Mesothelial cell of epicardium (in vitro differentiated cells): ENCODE measurements at regions not wholly inside any gene's neighbourhood (a gene's known extent, or its start where the extent isn't known, plus 50 kb on each side); places are given as distances from the start of the nearest gene placed in this dataset.

Experiments
- DNase-seq, 2 experiments: peaks; one replicate each; pipeline ENCODE4 v3.0.0; 2021; ENCODE audit warnings: low spot score in 2 of 2; ENCODE audit not compliant: unreplicated experiment in 2 of 2
- H3K27ac Mint-ChIP-seq: 2 replicates; pipeline ENCODE4 v1.8.0; 2021; ENCODE audit warnings: mixed read lengths
- H3K27me3 Mint-ChIP-seq: 2 replicates; pipeline ENCODE4 v1.8.0; 2021; ENCODE audit warnings: low read depth, mixed read lengths
- H3K36me3 Mint-ChIP-seq: 2 replicates; pipeline ENCODE4 v1.8.0; 2021; ENCODE audit warnings: mixed read lengths
- H3K4me1 Mint-ChIP-seq: 2 replicates; pipeline ENCODE4 v1.8.0; 2021; ENCODE audit warnings: mixed read lengths
- H3K4me3 Mint-ChIP-seq: 2 replicates; pipeline ENCODE4 v1.8.0; 2021; ENCODE audit warnings: mild to moderate bottlenecking, moderate library complexity, mixed read lengths
- H3K9me3 Mint-ChIP-seq: 2 replicates; pipeline ENCODE4 v1.8.0; 2021; ENCODE audit warnings: mixed read lengths
- TF ChIP-seq, protein P1 (sequence below): fragments of 200-600 bp; sonication (generic); IDR thresholded peaks from one replicate; pipeline ENCODE4 v1.5.0; 2021; ENCODE audit warnings: antibody characterized with exemption; ENCODE audit not compliant: unreplicated experiment

DNA sequence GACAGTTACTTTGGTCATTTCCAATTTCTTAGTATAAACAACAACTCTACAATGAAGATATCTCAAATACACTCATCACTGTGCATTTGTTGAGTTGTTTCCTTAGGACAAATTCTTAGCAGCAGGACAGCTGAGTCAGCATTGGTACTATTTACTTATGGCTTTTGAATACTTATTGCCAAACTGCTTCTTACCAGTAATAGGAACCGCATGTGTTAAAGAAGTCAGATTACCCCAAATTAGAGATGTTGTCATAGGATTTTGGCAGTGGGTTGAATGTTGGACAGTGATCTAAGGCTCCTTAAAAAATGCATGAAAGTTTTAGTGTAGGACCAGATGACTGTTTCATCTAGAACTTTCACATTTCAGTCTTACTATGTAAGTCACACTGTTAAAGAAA is 280.1 kb upstream of the DMRT1 start:
- Mint-ChIP-seq H3K27me3 (no peaks in the 10 kb centered on the region), H3K27ac (no peak overlapping the region), H3K4me3 (no peak overlapping the region), H3K36me3 (peaks cover 16% of the 10 kb centered on the region), H3K9me3 (peaks cover 12% of the 10 kb centered on the region), H3K4me1 (peaks cover 30% of the 10 kb centered on the region)
- TF ChIP-seq, protein P1, sequence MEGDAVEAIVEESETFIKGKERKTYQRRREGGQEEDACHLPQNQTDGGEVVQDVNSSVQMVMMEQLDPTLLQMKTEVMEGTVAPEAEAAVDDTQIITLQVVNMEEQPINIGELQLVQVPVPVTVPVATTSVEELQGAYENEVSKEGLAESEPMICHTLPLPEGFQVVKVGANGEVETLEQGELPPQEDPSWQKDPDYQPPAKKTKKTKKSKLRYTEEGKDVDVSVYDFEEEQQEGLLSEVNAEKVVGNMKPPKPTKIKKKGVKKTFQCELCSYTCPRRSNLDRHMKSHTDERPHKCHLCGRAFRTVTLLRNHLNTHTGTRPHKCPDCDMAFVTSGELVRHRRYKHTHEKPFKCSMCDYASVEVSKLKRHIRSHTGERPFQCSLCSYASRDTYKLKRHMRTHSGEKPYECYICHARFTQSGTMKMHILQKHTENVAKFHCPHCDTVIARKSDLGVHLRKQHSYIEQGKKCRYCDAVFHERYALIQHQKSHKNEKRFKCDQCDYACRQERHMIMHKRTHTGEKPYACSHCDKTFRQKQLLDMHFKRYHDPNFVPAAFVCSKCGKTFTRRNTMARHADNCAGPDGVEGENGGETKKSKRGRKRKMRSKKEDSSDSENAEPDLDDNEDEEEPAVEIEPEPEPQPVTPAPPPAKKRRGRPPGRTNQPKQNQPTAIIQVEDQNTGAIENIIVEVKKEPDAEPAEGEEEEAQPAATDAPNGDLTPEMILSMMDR: no peak
- DNase-seq: no peak

DNA sequence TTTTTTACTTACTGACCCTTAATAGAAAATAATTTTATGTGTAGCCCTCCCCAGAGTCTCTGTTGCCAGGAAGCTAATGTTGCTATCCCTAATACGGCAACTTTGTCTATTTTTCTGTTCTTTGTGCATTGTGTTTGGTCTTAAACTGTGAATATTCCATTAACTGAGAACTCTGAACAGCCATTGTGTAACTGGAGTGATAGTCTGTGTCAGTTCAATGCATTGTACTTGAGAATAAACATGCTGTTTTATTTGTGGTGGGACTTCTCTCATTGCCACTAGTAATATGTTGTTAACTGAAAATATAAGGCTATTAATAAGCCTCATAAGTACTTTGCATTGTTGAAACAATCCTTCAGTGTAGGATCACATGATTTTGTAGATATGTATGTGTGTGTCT is 278.3 kb upstream of the DMRT1 start:
- peaks cover 22% of the 10 kb centered on the region for H3K9me3 Mint-ChIP-seq
- peaks cover 31% of the 10 kb centered on the region for H3K36me3 Mint-ChIP-seq
- H3K27me3 Mint-ChIP-seq: no peaks in the 10 kb centered on the region
- peaks cover 28% of the 10 kb centered on the region for H3K4me1 Mint-ChIP-seq
- TF ChIP-seq, protein P1: no peak
- peak overlapping the region; percentile 53 for H3K27ac Mint-ChIP-seq
- H3K4me3 Mint-ChIP-seq: no peak overlapping the region
- no peak for DNase-seq

DNA sequence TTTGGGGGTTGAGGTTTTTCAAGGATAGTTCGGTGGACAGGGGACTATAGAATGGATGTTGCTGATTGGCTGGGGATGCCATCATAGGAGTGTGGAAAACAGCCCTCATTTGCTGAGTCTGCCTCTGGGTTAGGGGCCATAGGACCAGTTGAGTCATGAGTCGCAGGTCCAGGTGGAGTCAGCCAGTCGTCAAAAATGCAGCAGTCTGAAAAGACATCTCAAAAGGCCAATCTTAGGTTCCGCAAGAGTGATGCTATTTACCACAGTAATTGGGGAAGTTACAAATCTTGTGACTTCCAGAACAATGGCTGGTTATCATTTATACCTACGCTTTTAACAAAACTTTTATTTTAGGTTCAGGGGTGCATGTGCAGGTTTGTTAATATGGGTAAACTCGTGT is 276.0 kb upstream of the DMRT1 start:
- Mint-ChIP-seq H3K4me1 (peaks cover 30% of the 10 kb centered on the region), H3K36me3 (peaks cover 31% of the 10 kb centered on the region), H3K4me3 (no peak overlapping the region), H3K27me3 (no peaks in the 10 kb centered on the region), H3K27ac (no peak overlapping the region), H3K9me3 (peaks cover 22% of the 10 kb centered on the region)
- DNase-seq: no peak
- TF ChIP-seq, protein P1: no peak

DNA sequence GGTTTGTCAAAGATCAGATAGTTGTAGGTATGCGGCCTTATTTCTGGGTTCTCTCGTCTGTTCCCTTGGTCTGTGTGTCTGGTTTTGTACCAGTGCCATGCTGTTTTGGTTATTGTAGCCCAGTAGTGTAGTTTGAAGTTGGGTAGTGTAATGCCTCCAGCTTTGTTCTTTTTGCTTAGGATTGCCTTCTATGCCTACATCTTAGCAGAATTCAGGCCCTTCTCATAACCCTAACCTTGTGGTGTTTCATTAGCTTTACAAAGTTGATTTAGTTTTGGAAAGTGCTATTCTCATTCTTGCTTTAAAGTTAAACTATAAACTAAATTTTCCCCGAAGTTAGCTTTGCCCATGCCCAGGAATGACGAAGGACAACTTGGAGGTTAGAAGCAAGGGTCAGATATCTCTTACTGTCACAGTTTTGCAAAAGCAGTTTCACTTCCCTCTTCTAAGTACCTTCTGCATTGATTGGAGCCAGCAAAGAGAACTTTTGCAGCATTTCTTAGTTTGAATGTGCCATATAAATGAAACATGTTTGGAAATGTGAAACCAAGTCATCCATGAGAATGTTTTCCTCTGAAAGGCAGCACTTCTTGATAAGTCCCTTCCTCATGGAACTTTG is 274.3 kb upstream of the DMRT1 start:
- peaks cover 22% of the 10 kb centered on the region for H3K9me3 Mint-ChIP-seq
- TF ChIP-seq, protein P1: no peak
- no peak overlapping the region for H3K4me3 Mint-ChIP-seq
- H3K4me1 Mint-ChIP-seq: peaks cover 33% of the 10 kb centered on the region
- no peak overlapping the region for H3K27ac Mint-ChIP-seq
- DNase-seq: no peak
- no peaks in the 10 kb centered on the region for H3K27me3 Mint-ChIP-seq
- peaks cover 31% of the 10 kb centered on the region for H3K36me3 Mint-ChIP-seq

DNA sequence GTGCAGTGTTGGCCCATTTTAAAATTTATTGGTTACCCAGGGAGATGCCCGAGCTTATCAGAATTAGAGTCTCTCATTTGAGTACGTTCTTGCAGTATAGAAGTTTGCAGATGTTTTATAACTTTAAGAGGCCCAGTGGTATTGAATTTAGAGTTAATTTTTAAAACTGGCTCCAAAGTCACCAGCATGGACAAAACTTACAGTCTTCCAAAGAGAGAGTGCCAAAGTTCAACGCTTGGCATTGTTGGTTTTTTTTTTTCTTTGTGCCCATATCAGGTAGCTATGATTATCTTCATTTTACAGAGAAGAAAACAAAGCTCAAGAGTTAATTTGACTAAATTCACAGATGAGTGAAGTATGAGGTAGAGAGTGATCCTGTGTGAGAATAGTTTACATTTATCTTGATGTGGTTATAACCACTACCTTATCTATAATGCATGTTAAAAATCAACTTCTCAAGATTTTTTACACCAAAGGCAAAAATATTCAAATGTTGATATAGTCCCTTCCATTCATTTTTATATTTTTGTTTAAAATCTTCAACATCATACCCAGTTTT is 273.7 kb upstream of the DMRT1 start:
- Mint-ChIP-seq H3K9me3 (peaks cover 22% of the 10 kb centered on the region), H3K4me3 (no peak overlapping the region), H3K4me1 (peaks cover 29% of the 10 kb centered on the region), H3K36me3 (peaks cover 31% of the 10 kb centered on the region), H3K27ac (no peak overlapping the region), H3K27me3 (no peaks in the 10 kb centered on the region)
- DNase-seq: no peak
- TF ChIP-seq, protein P1: no peak
